Adrenal gland (tissue), 9 donors: ENCODE measurements at regions not wholly inside any gene's neighbourhood (a gene's known extent, or its start where the extent isn't known, plus 50 kb on each side); places are given as distances from the start of the nearest gene placed in this dataset.

Experiments used
- DNase-seq, 7 donors: peaks; one replicate each; pipeline ENCODE4 v3.0.0-alpha.2; 2019 to 2020
- H3K27ac ChIP-seq, 5 donors: fragments of 200-600 bp; sonication (generic) in 4 of 5; 1 replicate in 3 of 5; 2 replicates in 2 of 5; pipeline versions ENCODE4 v1.5.1 to v1.8.0; 2016 to 2020; ENCODE audit warnings: mild to moderate bottlenecking in 1 of 5
- H3K27me3 ChIP-seq: fragments of 200-600 bp; 2 replicates; pipeline ENCODE4 v1.8.0; 2021
- H3K36me3 ChIP-seq, 2 donors: fragments of 200-600 bp; replicated peaks in 1 of 2; 1 replicate in 1 of 2; 2 replicates in 1 of 2; pipeline versions ENCODE4 v1.5.1 to v1.8.0; 2018 to 2022
- H3K4me1 ChIP-seq, 2 donors: fragments of 200-600 bp; replicated peaks in 1 of 2; 1 replicate in 1 of 2; 2 replicates in 1 of 2; pipeline versions ENCODE4 v1.5.1 to v1.8.0; 2018 to 2021
- H3K4me3 ChIP-seq, 4 donors: fragments of 200-600 bp; sonication (generic) in 3 of 4; one replicate each; pipeline ENCODE4 v1.5.1; 2016 to 2018
- H3K9me3 ChIP-seq, 3 donors: fragments of 200-600 bp; sonication (generic) in 1 of 3; replicated peaks in 1 of 3; 1 replicate in 2 of 3; 2 replicates in 1 of 3; pipeline versions ENCODE4 v1.5.1 to v1.8.0; 2016 to 2021
- POLR2A ChIP-seq, 2 donors: fragments of 450-650 bp; IDR thresholded peaks; one replicate each; pipeline ENCODE4 v1.6.1; 2017; ENCODE audit warnings: antibody characterized with exemption in 2 of 2, mild to moderate bottlenecking in 2 of 2, moderate library complexity in 1 of 2
- WGBS, 4 donors: extraction: QIAGEN DNeasy Blood & Tissue Kit in 2 of 4; methylation state at CpG; one replicate each; pipeline versions ENCODE4 v1.1.5 to v1.1.7; 2013 to 2017; 5-methylcytosine and 5-hydroxymethylcytosine counted together
- intact Hi-C, 2 donors: fragments of 100-400 bp; cut with DNase I; formaldehyde crosslinking; loops; one replicate each; pipeline versions ENCODE4 v1.14.1 to v1.15.0; 2022 to 2023
- TF ChIP-seq, protein P1 (sequence below), 6 experiments: fragments of 450-650 bp in 4 of 6; fragments of 200-600 bp in 2 of 6; sonication (generic) in 1 of 6; IDR thresholded peaks; 1 replicate in 5 of 6; 2 replicates in 1 of 6; pipeline versions ENCODE4 v1.5.1 to v1.8.0; 2016 to 2021; ENCODE audit warnings: antibody characterized with exemption in 6 of 6, mild to moderate bottlenecking in 2 of 6, moderate library complexity in 1 of 6
- donor health status: healthy with polysubstance abuse.
- donor health status: Bipolar disorder and iron deficiency.
- donor health status: DM: yes; HTN: yes; CAD: no.
- donor health status: DM: no; HTN: no; CAD: no.
- donor health status: DM: no; HTN: no; CAD: no.

DNA sequence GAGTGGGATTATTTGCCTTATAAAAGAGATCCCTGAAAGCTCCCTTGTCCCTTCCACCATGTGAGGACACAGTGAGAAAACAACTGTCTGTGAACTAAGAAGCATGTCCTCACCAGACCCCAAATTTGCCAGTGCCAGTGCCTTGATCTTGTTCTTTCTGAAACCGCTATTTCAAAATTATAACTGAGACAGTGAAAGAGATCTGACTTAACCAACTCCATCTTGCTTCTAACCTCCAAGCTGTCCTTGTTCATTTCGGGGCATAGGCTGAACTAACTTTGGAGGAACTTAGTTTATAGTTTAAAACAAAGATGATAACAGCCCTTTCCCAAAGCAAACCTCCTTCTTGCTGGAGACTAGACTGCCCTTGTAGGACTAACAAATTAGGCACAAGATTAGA lies 563.9 kb downstream of the ADCYAP1 start:
- TF ChIP-seq POLR2A (IDR thresholded peaks at IDR 0.05): no peak
- TF ChIP-seq, protein P1, sequence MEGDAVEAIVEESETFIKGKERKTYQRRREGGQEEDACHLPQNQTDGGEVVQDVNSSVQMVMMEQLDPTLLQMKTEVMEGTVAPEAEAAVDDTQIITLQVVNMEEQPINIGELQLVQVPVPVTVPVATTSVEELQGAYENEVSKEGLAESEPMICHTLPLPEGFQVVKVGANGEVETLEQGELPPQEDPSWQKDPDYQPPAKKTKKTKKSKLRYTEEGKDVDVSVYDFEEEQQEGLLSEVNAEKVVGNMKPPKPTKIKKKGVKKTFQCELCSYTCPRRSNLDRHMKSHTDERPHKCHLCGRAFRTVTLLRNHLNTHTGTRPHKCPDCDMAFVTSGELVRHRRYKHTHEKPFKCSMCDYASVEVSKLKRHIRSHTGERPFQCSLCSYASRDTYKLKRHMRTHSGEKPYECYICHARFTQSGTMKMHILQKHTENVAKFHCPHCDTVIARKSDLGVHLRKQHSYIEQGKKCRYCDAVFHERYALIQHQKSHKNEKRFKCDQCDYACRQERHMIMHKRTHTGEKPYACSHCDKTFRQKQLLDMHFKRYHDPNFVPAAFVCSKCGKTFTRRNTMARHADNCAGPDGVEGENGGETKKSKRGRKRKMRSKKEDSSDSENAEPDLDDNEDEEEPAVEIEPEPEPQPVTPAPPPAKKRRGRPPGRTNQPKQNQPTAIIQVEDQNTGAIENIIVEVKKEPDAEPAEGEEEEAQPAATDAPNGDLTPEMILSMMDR (IDR thresholded peaks at IDR 0.05): no peak
- Histone ChIP-seq H3K9me3 (no peaks in the 10 kb centered on the region), H3K27me3 (no peaks in the 10 kb centered on the region), H3K36me3 (no peaks in the 10 kb centered on the region), H3K4me1 (no peaks in the 10 kb centered on the region), H3K27ac (no peak overlapping the region), H3K4me3 (no peak overlapping the region)
- no peak for DNase-seq
- intact Hi-C loops: no loop called here
- WGBS, 4 donors: 53 to 69% (median 62%) methylated on average over 2 of the region's 2 CpGs

DNA sequence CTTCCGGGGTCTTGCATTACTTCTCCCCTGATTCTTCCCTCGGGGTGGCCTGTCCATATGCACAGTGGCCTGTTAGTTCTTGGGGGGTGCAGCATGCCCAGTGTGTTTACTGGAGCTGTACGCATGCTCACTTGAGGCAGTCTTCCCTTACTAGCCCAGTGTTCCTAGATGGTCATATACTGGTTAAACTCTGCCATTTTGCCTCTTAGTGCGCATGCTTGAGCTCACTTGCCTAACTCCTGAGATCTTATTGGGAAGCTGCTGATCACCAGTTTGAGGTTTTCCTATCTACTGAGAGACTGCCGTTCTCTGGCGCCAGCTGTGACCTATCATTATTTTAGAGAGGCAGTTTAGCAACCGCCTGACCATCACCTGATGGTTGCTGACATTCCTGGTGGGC lies 571.2 kb downstream of the ADCYAP1 start:
- Histone ChIP-seq H3K4me3 (no peak overlapping the region), H3K36me3 (no peaks in the 10 kb centered on the region), H3K27me3 (no peaks in the 10 kb centered on the region), H3K9me3 (no peaks in the 10 kb centered on the region), H3K27ac (no peak overlapping the region), H3K4me1 (no peaks in the 10 kb centered on the region)
- intact Hi-C loops: no loop called here
- 81 to 88% (median 82%) methylated on average over 7 of the region's 7 CpGs for WGBS, 4 donors
- DNase-seq: no peak
- TF ChIP-seq, protein P1 (IDR thresholded peaks at IDR 0.05): no peak
- TF ChIP-seq POLR2A (IDR thresholded peaks at IDR 0.05): no peak

DNA sequence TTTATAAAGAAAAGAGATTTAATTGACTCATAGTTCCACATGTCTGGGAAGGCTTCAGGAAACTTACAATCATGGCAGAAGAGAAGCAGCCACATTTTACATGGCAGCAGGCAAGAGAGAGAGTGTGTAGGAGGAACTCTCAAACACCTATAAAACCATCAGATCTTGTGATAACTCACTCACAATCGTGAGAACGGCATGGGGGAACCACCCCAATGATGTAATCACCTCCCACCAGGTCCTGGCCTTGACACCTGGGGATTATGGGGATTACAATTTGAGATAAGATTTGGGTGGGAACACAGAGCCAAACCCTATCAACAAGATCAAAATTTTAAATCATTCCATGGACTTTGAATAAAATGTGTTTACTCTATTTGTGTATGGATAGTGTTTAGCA lies 575.6 kb downstream of the ADCYAP1 start:
- Histone ChIP-seq H3K27me3 (no peaks in the 10 kb centered on the region), H3K27ac (no peak overlapping the region), H3K4me1 (no peaks in the 10 kb centered on the region), H3K36me3 (no peaks in the 10 kb centered on the region), H3K9me3 (no peaks in the 10 kb centered on the region), H3K4me3 (no peak overlapping the region)
- TF ChIP-seq POLR2A (IDR thresholded peaks at IDR 0.05): no peak
- TF ChIP-seq, protein P1 (IDR thresholded peaks at IDR 0.05): no peak
- WGBS, 4 donors: 20 to 39% (median 34%) methylated on average over 2 of the region's 2 CpGs
- no peak for DNase-seq
- intact Hi-C loops: no loop called here

DNA sequence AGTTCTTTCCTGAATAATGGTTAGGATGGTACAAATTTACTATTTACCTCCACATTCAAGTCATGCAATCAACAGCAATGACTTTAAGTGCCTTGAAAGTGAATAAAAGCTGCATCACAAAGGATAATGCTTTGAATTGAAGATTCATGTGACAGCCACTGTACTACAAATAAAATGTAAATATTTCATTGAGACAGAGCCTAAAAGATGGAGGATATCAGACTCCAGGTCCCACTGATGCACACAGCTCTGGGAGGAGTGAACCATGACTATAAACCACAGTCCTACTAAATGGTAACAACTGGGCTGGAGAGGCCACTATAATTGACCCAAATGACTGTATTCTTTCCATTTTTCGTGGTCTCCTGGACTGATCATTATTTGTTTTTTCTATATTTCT lies 576.9 kb downstream of the ADCYAP1 start:
- Histone ChIP-seq H3K27me3 (no peaks in the 10 kb centered on the region), H3K4me3 (no peak overlapping the region), H3K4me1 (no peaks in the 10 kb centered on the region), H3K9me3 (no peaks in the 10 kb centered on the region), H3K27ac (no peak overlapping the region), H3K36me3 (no peaks in the 10 kb centered on the region)
- intact Hi-C loops: no loop called here
- WGBS, 4 donors: 49 to 81% (median 60%) methylated on average over 1 of the region's 1 CpG
- no peak for TF ChIP-seq POLR2A (IDR thresholded peaks at IDR 0.05)
- TF ChIP-seq, protein P1 (IDR thresholded peaks at IDR 0.05): no peak
- DNase-seq: no peak
